ENCODE measurements at regions not wholly inside any gene's neighbourhood (a gene's known extent, or its start where the extent isn't known, plus 50 kb on each side); places are given as distances from the start of the nearest gene placed in this dataset.

GRCh38 chr12:90044069-90044468 lies 335.4 kb upstream of the ATP2B1 start:
- DNase-seq (no peak), ATAC-seq (no peak)
- H3K9me3 ChIP-seq: no peaks in the 10 kb centered on the region
- no peaks in the 10 kb centered on the region for H3K27me3 ChIP-seq (ENCODE audit: insufficient read depth in 3 of 3, low read length in 2 of 3)
- H3K4me1 ChIP-seq: no peaks in the 10 kb centered on the region
- TF ChIP-seq CTCF (IDR thresholded peaks at IDR 0.05): no peak
- no peak overlapping the region for H3K4me3 ChIP-seq
- intact Hi-C loops (cut with DNase I): no loop called here
- H3K27ac ChIP-seq: no peak overlapping the region
- H3K36me3 ChIP-seq (ENCODE audit: insufficient read depth in 1 of 2, low read depth in 1 of 2): no peaks in the 10 kb centered on the region

GRCh38 chr12:90042920-90043641 lies 334.4 kb upstream of the ATP2B1 start:
- TF ChIP-seq CTCF (IDR thresholded peaks at IDR 0.05): no peak
- no peak for ATAC-seq
- no peaks in the 10 kb centered on the region for H3K4me1 ChIP-seq
- intact Hi-C loops (cut with DNase I): no loop called here
- 91 to 94% (median 93%) methylated on average over 5 of the region's 5 CpGs for WGBS, 3 donors
- DNase-seq: no peak
- H3K36me3 ChIP-seq (ENCODE audit: insufficient read depth in 1 of 2, low read depth in 1 of 2): no peaks in the 10 kb centered on the region
- no peak overlapping the region for H3K4me3 ChIP-seq
- H3K27ac ChIP-seq: no peak overlapping the region
- no peaks in the 10 kb centered on the region for H3K27me3 ChIP-seq (ENCODE audit: insufficient read depth in 3 of 3, low read length in 2 of 3)
- no peaks in the 10 kb centered on the region for H3K9me3 ChIP-seq

- intact Hi-C loops (cut with DNase I): loop anchor here in 1 of 2 donors (10.0 kb wide), 1 partner anchor 333 kb away; the partner anchor contains the start of gene ATP2B1
- no peak overlapping the region for H3K4me3 ChIP-seq
- ATAC-seq: no peak
- TF ChIP-seq CTCF (IDR thresholded peaks at IDR 0.05): no peak
- peak overlapping the region; percentile 39 for H3K27ac ChIP-seq
- no peaks in the 10 kb centered on the region for H3K27me3 ChIP-seq (ENCODE audit: insufficient read depth in 3 of 3, low read length in 2 of 3)
- peaks cover 6% of the 10 kb centered on the region for H3K4me1 ChIP-seq
- no peaks in the 10 kb centered on the region for H3K36me3 ChIP-seq (ENCODE audit: insufficient read depth in 1 of 2, low read depth in 1 of 2)
- no peak for DNase-seq
- H3K9me3 ChIP-seq: peaks cover 12% of the 10 kb centered on the region
These were observed 329.7 kb upstream of the ATP2B1 start for GRCh38 chr12:90038289-90038688.

GRCh38 chr12:90037740-90038139 lies 329.1 kb upstream of the ATP2B1 start:
- 28 to 61% (median 29%) methylated on average over 1 of the region's 1 CpG for WGBS, 3 donors
- H3K4me3 ChIP-seq: no peak overlapping the region

More at GRCh38 chr12:90037740-90038139, 329.1 kb upstream of the ATP2B1 start:
- ATAC-seq (peak in 2 of 4 donors; percentile 57 to 69), DNase-seq (no peak)
- H3K4me1 ChIP-seq: peaks cover 6% of the 10 kb centered on the region
- H3K9me3 ChIP-seq: peaks cover 12% of the 10 kb centered on the region
- TF ChIP-seq CTCF (IDR thresholded peaks at IDR 0.05): no peak
- H3K27ac ChIP-seq: peak overlapping the region; percentile 39
- no peaks in the 10 kb centered on the region for H3K27me3 ChIP-seq (ENCODE audit: insufficient read depth in 3 of 3, low read length in 2 of 3)
- intact Hi-C loops (cut with DNase I): loop anchor here in 1 of 2 donors (10.0 kb wide), 1 partner anchor 333 kb away; the partner anchor contains the start of gene ATP2B1
- H3K36me3 ChIP-seq (ENCODE audit: insufficient read depth in 1 of 2, low read depth in 1 of 2): no peaks in the 10 kb centered on the region

Data from psoas muscle (tissue), 7 donors.